ENCODE measurements at regions not wholly inside any gene's neighbourhood (a gene's known extent, or its start where the extent isn't known, plus 50 kb on each side); places are given as distances from the start of the nearest gene placed in this dataset.

DNA sequence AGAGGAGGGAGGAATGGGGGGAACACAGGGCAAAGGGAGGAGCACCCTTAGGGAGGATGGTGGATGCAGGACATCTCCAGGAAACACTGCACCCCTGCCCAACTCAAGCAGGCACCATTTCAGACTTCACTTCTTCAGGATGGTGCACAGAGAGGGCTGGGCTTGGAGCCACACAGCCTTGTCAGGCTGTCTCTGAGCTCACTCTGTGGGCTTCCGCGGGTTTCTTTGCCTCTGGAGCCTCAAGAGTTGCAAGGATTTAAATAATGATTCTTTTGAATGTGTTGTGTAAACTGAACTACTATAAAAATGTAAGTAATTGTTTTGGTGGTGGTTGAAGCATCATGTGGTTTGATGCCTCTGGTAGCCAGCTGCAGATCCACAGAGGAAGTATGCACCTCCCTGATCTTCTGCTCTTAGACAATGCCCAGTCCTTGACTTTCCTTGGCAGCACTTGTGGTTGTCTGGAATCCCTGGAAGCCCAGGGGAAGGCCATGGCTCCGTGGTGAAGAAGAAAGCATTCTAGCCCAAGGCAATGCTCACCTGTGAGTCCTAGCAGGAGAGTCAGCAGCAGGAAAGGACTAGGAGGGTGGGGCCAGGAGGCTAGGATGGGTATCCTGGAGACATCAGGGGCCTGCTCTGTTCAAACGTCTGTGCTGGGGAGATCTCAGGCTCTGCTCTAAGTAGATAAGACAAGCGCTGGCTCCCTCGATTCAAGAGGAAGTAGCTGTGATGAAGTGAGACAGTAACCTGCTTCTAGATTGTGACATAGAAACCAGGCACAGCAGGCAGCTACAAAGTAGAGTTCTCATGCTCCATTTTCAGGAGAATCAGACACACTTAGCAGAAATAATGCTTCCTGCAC is 50.2 kb upstream of the SIRPG start:
- no peak for DNase-seq

Data from NCI-H345 (cell line).